ENCODE measurements at regions not wholly inside any gene's neighbourhood (a gene's known extent, or its start where the extent isn't known, plus 50 kb on each side); places are given as distances from the start of the nearest gene placed in this dataset.
A peak's percentile ranks its signal among the peaks of the same experiment; 100 is the strongest.

DNA sequence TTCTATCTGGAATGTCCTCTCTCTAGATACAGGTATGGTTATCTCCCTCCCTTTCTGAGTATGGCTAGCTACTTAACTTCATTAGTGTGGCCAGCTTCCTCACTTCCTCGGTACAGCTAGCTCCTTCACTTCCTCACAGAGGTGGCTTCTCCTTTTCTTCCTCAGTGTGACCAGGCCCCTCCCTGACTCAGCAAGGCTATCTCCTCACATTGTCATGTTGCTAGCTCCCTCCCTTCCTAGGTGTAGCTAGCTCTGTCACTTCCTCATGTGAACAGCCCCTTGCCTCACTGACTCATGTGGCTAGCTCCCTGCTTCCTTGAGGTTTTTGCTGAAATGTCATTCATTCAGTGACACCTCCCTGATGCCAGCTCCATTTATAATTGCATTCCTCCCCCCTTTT is 67.3 kb upstream of the DDIT4L start:
- peak; percentile 67 for DNase-seq (ENCODE audit: low read depth)
- TF ChIP-seq, protein P1, sequence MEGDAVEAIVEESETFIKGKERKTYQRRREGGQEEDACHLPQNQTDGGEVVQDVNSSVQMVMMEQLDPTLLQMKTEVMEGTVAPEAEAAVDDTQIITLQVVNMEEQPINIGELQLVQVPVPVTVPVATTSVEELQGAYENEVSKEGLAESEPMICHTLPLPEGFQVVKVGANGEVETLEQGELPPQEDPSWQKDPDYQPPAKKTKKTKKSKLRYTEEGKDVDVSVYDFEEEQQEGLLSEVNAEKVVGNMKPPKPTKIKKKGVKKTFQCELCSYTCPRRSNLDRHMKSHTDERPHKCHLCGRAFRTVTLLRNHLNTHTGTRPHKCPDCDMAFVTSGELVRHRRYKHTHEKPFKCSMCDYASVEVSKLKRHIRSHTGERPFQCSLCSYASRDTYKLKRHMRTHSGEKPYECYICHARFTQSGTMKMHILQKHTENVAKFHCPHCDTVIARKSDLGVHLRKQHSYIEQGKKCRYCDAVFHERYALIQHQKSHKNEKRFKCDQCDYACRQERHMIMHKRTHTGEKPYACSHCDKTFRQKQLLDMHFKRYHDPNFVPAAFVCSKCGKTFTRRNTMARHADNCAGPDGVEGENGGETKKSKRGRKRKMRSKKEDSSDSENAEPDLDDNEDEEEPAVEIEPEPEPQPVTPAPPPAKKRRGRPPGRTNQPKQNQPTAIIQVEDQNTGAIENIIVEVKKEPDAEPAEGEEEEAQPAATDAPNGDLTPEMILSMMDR (IDR thresholded peaks at IDR 0.05; ENCODE audit: insufficient read depth, low read depth, low read length, missing control alignments), result no peak
- H3K4me3 ChIP-seq (ENCODE audit: low read length), result no peak overlapping the region

DNA sequence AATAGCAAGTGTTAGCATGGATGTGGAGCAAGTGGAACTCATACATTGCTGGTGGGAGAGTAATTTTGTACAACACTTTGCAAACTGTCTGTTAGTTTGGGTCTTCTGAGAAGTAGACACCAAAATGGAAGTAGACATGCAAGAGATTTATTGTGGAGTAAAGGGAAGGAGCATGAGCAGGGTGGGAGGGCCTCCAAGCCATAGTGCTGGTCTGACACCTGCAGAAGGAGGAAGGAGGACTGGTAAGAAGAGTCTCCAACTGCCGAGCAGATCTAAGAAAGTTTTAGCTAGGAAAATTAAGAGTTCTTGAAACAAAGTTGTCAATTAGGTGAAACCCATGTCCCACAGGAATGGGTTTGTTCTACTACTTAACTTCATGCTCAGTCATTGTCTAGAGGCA is 64.0 kb upstream of the DDIT4L start:
- TF ChIP-seq, protein P1 (IDR thresholded peaks at IDR 0.05; ENCODE audit: insufficient read depth, low read depth, low read length, missing control alignments), result no peak

DNA sequence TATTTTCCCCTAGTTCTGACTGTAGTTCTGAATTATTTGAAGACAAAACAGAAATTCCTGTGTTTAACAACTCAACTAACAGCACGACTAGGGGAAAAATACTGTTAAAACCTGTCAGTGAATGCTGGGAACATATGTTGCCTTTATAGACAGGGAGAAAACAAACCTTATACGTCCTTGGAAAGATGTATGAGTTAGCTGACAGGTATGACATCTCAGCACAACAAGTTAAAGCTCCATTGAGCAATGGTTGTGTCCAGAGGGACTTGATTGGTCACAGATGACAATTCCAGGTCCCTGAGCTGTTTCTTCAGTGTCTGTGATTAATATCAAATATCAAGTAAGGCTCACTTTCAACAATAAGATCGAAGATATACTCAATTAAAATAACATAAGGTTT is 58.2 kb upstream of the DDIT4L start:
- TF ChIP-seq, protein P1 (IDR thresholded peaks at IDR 0.05; ENCODE audit: insufficient read depth, low read depth, low read length, missing control alignments), result no peak
- no peak overlapping the region for H3K4me3 ChIP-seq (ENCODE audit: low read length)
- peak; percentile 36 for DNase-seq (ENCODE audit: low read depth)

More for the DNA sequence above, 64.0 kb upstream of the DDIT4L start:
- no peak for DNase-seq (ENCODE audit: low read depth)
- H3K4me3 ChIP-seq (ENCODE audit: low read length), result no peak overlapping the region

DNA sequence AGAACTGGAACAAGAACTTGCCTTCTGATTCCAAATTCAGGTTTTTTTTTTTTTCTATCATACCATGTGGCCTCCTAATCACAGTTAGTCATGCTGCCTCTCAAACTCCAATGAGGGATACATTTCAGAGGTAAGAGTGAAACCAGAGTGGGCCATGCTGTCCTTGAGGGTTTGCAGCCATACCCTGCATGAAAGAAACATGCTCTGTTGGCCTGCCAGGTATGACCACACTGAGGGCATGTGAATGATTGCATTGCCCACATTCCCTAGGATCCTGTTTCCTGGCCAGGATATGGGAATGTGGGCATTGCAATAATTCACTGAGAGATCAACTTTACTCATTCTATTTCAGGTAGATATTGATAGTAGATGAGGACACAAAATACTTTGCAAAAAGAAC is 56.4 kb upstream of the DDIT4L start:
- no peak for DNase-seq (ENCODE audit: low read depth)
- H3K4me3 ChIP-seq (ENCODE audit: low read length), result no peak overlapping the region
- TF ChIP-seq, protein P1 (IDR thresholded peaks at IDR 0.05; ENCODE audit: insufficient read depth, low read depth, low read length, missing control alignments), result no peak

DNA sequence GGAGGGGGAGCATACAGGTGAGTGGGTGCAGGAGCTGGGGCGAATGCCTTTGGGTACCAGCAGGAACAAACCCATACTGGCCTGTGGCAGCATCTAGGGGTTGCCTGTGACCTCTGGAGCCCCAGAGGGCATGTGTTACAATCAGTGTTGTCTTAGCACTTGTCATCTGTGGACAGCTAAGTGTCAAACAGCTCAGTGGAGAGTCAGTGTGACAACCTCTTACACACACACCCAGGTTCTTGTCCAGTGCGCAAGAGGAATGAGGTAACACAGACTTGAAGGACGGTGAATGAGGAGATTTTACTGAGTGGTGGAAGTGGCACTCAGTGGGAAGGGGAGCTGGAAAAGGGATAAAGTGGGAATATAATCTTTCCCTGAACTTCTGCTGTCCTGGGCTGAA is 54.1 kb upstream of the DDIT4L start:
- TF ChIP-seq, protein P1 (IDR thresholded peaks at IDR 0.05; ENCODE audit: insufficient read depth, low read depth, low read length, missing control alignments), result no peak
- H3K4me3 ChIP-seq (ENCODE audit: low read length), result no peak overlapping the region
- no peak for DNase-seq (ENCODE audit: low read depth)

Data from epithelial cell of esophagus (primary cell).